Loucy (cell line): ENCODE measurements at regions not wholly inside any gene's neighbourhood (a gene's known extent, or its start where the extent isn't known, plus 50 kb on each side); places are given as distances from the start of the nearest gene placed in this dataset.
A peak's percentile ranks its signal among the peaks of the same experiment; 100 is the strongest.

ENCODE experiments used
- H2AFZ ChIP-seq: fragments of 200-600 bp; sonication (generic); 2 replicates; pipeline ENCODE4 v1.6.0; 2016; ENCODE audit warnings: antibody characterized with exemption, mild to moderate bottlenecking, low read length, moderate library complexity
- H3F3A ChIP-seq: fragments of 200-600 bp; 2 replicates; pipeline ENCODE4 v1.6.0; 2016; ENCODE audit warnings: antibody characterized with exemption, low read depth, mild to moderate bottlenecking
- H3K27me3 ChIP-seq: fragments of 200-600 bp; sonication (generic); 2 replicates; pipeline ENCODE4 v1.6.1; 2014; ENCODE audit warnings: low read length, mild to moderate bottlenecking; ENCODE audit not compliant: insufficient read depth, poor library complexity, severe bottlenecking
- H3K36me3 ChIP-seq: fragments of 200-600 bp; sonication (generic); 2 replicates; pipeline ENCODE4 v1.6.1; 2016; ENCODE audit warnings: low read length; ENCODE audit not compliant: insufficient read depth
- H3K4me1 ChIP-seq: fragments of 200-600 bp; sonication (generic); 2 replicates; pipeline ENCODE4 v1.5.1; 2014; ENCODE audit warnings: low read length, mild to moderate bottlenecking; ENCODE audit not compliant: insufficient read depth, poor library complexity, severe bottlenecking
- H3K4me2 ChIP-seq: fragments of 200-600 bp; sonication (generic); 2 replicates; pipeline ENCODE4 v1.6.0; 2014; ENCODE audit warnings: antibody characterized with exemption, low read length, low read depth, mild to moderate bottlenecking; ENCODE audit not compliant: poor library complexity, severe bottlenecking
- H3K4me3 ChIP-seq: fragments of 200-600 bp; sonication (generic); 2 replicates; pipeline ENCODE4 v1.5.1; 2014; ENCODE audit warnings: low read length, mild to moderate bottlenecking, mixed read lengths; ENCODE audit not compliant: poor library complexity, severe bottlenecking
- H3K79me2 ChIP-seq: fragments of 200-600 bp; sonication (generic); 2 replicates; pipeline ENCODE4 v1.6.1; 2014; ENCODE audit warnings: low read length; ENCODE audit not compliant: insufficient read depth
- H3K9ac ChIP-seq: fragments of 200-600 bp; sonication (generic); 2 replicates; pipeline ENCODE4 v1.6.0; 2014; ENCODE audit warnings: mild to moderate bottlenecking, low read depth, low read length, moderate library complexity; ENCODE audit not compliant: poor library complexity, severe bottlenecking
- H3K9me2 ChIP-seq: fragments of 200-600 bp; sonication (generic); replicated peaks from 2 replicates; pipeline ENCODE4 v1.6.1; 2016; ENCODE audit warnings: low read depth, low read length, mixed read lengths
- H3K9me3 ChIP-seq: fragments of 200-600 bp; sonication (generic); 2 replicates; pipeline ENCODE4 v1.6.1; 2014; ENCODE audit warnings: mild to moderate bottlenecking, antibody characterized with exemption, low read length, low read depth; ENCODE audit not compliant: insufficient read depth
- H4K20me1 ChIP-seq: fragments of 200-600 bp; sonication (generic); 2 replicates; pipeline ENCODE4 v1.6.0; 2014; ENCODE audit warnings: antibody characterized with exemption, low read length, mild to moderate bottlenecking; ENCODE audit not compliant: insufficient read depth, poor library complexity, severe bottlenecking
- CTCF ChIP-seq: fragments of 200-600 bp; sonication (generic); conservative IDR thresholded peaks from 2 replicates; pipeline ENCODE4 v1.5.1; 2014; ENCODE audit warnings: mild to moderate bottlenecking, antibody characterized with exemption, low read length
- EZH2phosphoT487 ChIP-seq: fragments of 200-600 bp; IDR thresholded peaks from 2 replicates; pipeline ENCODE4 v1.6.1; 2018; ENCODE audit warnings: antibody characterized with exemption, mild to moderate bottlenecking, moderate library complexity, borderline replicate concordance

- no peak overlapping the region for H2AFZ ChIP-seq
- H3K79me2 ChIP-seq = no peaks in the 10 kb centered on the region
- no peak overlapping the region for H3K4me3 ChIP-seq
- H3K36me3 ChIP-seq = no peaks in the 10 kb centered on the region
- no peaks in the 10 kb centered on the region for H4K20me1 ChIP-seq
- H3K9me2 ChIP-seq = no peaks in the 10 kb centered on the region
- no peaks in the 10 kb centered on the region for H3K9me3 ChIP-seq
- H3K4me1 ChIP-seq = no peaks in the 10 kb centered on the region
- H3K27me3 ChIP-seq = no peaks in the 10 kb centered on the region
- TF ChIP-seq EZH2phosphoT487 (no peak), CTCF (no peak)
- H3K9ac ChIP-seq = no peak overlapping the region
- H3K4me2 ChIP-seq = no peak overlapping the region
- H3F3A ChIP-seq = no peaks in the 10 kb centered on the region
Measured at GRCh38 chr2:196448407-196449079, 191.0 kb upstream of the CCDC150 start.

GRCh38 chr2:196449083-196449482 lies 190.4 kb upstream of the CCDC150 start:
- no peak overlapping the region for H3K4me3 ChIP-seq
- H3K79me2 ChIP-seq = no peaks in the 10 kb centered on the region
- no peak overlapping the region for H3K4me2 ChIP-seq
- H3K9ac ChIP-seq = no peak overlapping the region
- H3F3A ChIP-seq = no peaks in the 10 kb centered on the region
- H4K20me1 ChIP-seq = no peaks in the 10 kb centered on the region
- H3K27me3 ChIP-seq = no peaks in the 10 kb centered on the region
- H3K4me1 ChIP-seq = no peaks in the 10 kb centered on the region
- H2AFZ ChIP-seq = no peak overlapping the region
- TF ChIP-seq EZH2phosphoT487 (no peak), CTCF (no peak)
- H3K9me2 ChIP-seq = no peaks in the 10 kb centered on the region
- no peaks in the 10 kb centered on the region for H3K36me3 ChIP-seq
- no peaks in the 10 kb centered on the region for H3K9me3 ChIP-seq

GRCh38 chr2:196452758-196453157 lies 186.8 kb upstream of the CCDC150 start:
- H3K36me3 ChIP-seq = no peaks in the 10 kb centered on the region
- no peaks in the 10 kb centered on the region for H3K9me2 ChIP-seq
- H3K79me2 ChIP-seq = no peaks in the 10 kb centered on the region
- H3K4me1 ChIP-seq = no peaks in the 10 kb centered on the region
- no peaks in the 10 kb centered on the region for H3K27me3 ChIP-seq
- H3K4me3 ChIP-seq = no peak overlapping the region
- no peak overlapping the region for H3K4me2 ChIP-seq
- no peak overlapping the region for H3K9ac ChIP-seq
- no peaks in the 10 kb centered on the region for H4K20me1 ChIP-seq
- no peaks in the 10 kb centered on the region for H3K9me3 ChIP-seq
- TF ChIP-seq EZH2phosphoT487 = no peak
- no peak for TF ChIP-seq CTCF
- no peaks in the 10 kb centered on the region for H3F3A ChIP-seq
- peak overlapping the region; percentile 92 for H2AFZ ChIP-seq
